GM21447 (cell line): ENCODE measurements at regions not wholly inside any gene's neighbourhood (a gene's known extent, or its start where the extent isn't known, plus 50 kb on each side); places are given as distances from the start of the nearest gene placed in this dataset.
"Not testable (repeated sequence)": the region's sequence is repeated elsewhere in the genome, so short reads cannot be mapped to it uniquely, and the experiment has no call there.

ENCODE experiments used
- ATAC-seq: cut with Tn5 transposase; IDR thresholded peaks from one replicate; pipeline ENCODE4 v1.9.1; 2021; ENCODE audit not compliant: unreplicated experiment

GRCh38 chr2:131671841-131672470, 144.3 kb downstream of the CCDC74A start:
- not testable (repeated sequence) for ATAC-seq

- ATAC-seq = peak; percentile 84
These were observed 145.0 kb downstream of the CCDC74A start for GRCh38 chr2:131672471-131673399.

- peak; percentile 83 for ATAC-seq
These were observed 145.9 kb downstream of the CCDC74A start for GRCh38 chr2:131673400-131674173.

GRCh38 chr2:131674174-131674507, 146.5 kb downstream of the CCDC74A start:
- no peak for ATAC-seq

GRCh38 chr2:131681611-131682121, 154.0 kb downstream of the CCDC74A start:
- ATAC-seq = peak; percentile 11

GRCh38 chr2:131682122-131682944, 154.6 kb downstream of the CCDC74A start:
- peak; percentile 99 for ATAC-seq

- ATAC-seq = peak; percentile 44
These were observed 155.2 kb downstream of the CCDC74A start for GRCh38 chr2:131682945-131683330.

GRCh38 chr2:131684631-131685316, 157.1 kb downstream of the CCDC74A start:
- ATAC-seq = not testable (repeated sequence)

GRCh38 chr2:131686164-131686893, 158.6 kb downstream of the CCDC74A start:
- ATAC-seq = not testable (repeated sequence)

GRCh38 chr2:131686894-131687238, 159.2 kb downstream of the CCDC74A start:
- not testable (repeated sequence) for ATAC-seq

- ATAC-seq = not testable (repeated sequence)
These were observed 161.4 kb downstream of the CCDC74A start for GRCh38 chr2:131689066-131689465.

- ATAC-seq = not testable (repeated sequence)
These were observed 183.6 kb downstream of the CCDC74A start for GRCh38 chr2:131711268-131711667.

- not testable (repeated sequence) for ATAC-seq
These were observed 190.2 kb downstream of the CCDC74A start for GRCh38 chr2:131717907-131718306.

- ATAC-seq = not testable (repeated sequence)
These were observed 193.5 kb downstream of the CCDC74A start for GRCh38 chr2:131721163-131721562.

GRCh38 chr2:131722256-131722655, 194.6 kb downstream of the CCDC74A start:
- ATAC-seq = not testable (repeated sequence)

GRCh38 chr2:131724019-131724418, 196.3 kb downstream of the CCDC74A start:
- no peak for ATAC-seq

- ATAC-seq = not testable (repeated sequence)
These were observed 200.8 kb downstream of the CCDC74A start for GRCh38 chr2:131728451-131728850.

- not testable (repeated sequence) for ATAC-seq
These were observed 205.8 kb downstream of the CCDC74A start for GRCh38 chr2:131733530-131733929.

GRCh38 chr2:131736406-131736805, 208.7 kb downstream of the CCDC74A start:
- peak; percentile 99 for ATAC-seq
